Ureter (tissue), 1 donor: ENCODE measurements at regions not wholly inside any gene's neighbourhood (a gene's known extent, or its start where the extent isn't known, plus 50 kb on each side); places are given as distances from the start of the nearest gene placed in this dataset.

Source experiments
- DNase-seq: peaks from one replicate; pipeline ENCODE4 v3.0.0-alpha.2; 2020; ENCODE audit warnings: low spot score
- donor health status: DM: yes; HTN: yes; CAD: no.

- no peak for DNase-seq
These were observed 206.3 kb downstream of the THBS2 start for GRCh38 chr6:169047345-169047744.

GRCh38 chr6:169046483-169047192, 207.0 kb downstream of the THBS2 start:
- no peak for DNase-seq

GRCh38 chr6:169046021-169046420, 207.6 kb downstream of the THBS2 start:
- DNase-seq = no peak

- no peak for DNase-seq
These were observed 208.2 kb downstream of the THBS2 start for GRCh38 chr6:169045486-169045885.

- no peak for DNase-seq
These were observed 209.0 kb downstream of the THBS2 start for GRCh38 chr6:169044381-169045230.

- no peak for DNase-seq
These were observed 211.6 kb downstream of the THBS2 start for GRCh38 chr6:169042061-169042460.

- no peak for DNase-seq
These were observed 212.6 kb downstream of the THBS2 start for GRCh38 chr6:169041078-169041477.

GRCh38 chr6:169038691-169039090, 215.0 kb downstream of the THBS2 start:
- DNase-seq = no peak

GRCh38 chr6:169035385-169036240, 218.0 kb downstream of the THBS2 start:
- no peak for DNase-seq

- no peak for DNase-seq
These were observed 219.0 kb downstream of the THBS2 start for GRCh38 chr6:169034516-169035167.

- DNase-seq = no peak
These were observed 223.8 kb downstream of the THBS2 start for GRCh38 chr6:169029861-169030260.

GRCh38 chr6:169028343-169028742, 225.3 kb downstream of the THBS2 start:
- no peak for DNase-seq

GRCh38 chr6:169026175-169026574, 227.5 kb downstream of the THBS2 start:
- DNase-seq = no peak

- DNase-seq = no peak
These were observed 229.5 kb downstream of the THBS2 start for GRCh38 chr6:169024047-169024660.

- no peak for DNase-seq
These were observed 230.3 kb downstream of the THBS2 start for GRCh38 chr6:169023161-169023874.

- no peak for DNase-seq
These were observed 231.6 kb downstream of the THBS2 start for GRCh38 chr6:169022079-169022478.

GRCh38 chr6:169020821-169021220, 232.8 kb downstream of the THBS2 start:
- no peak for DNase-seq

- DNase-seq = no peak
These were observed 233.7 kb downstream of the THBS2 start for GRCh38 chr6:169019727-169020491.

GRCh38 chr6:169019111-169019510, 234.5 kb downstream of the THBS2 start:
- no peak for DNase-seq

GRCh38 chr6:169016758-169017157, 236.9 kb downstream of the THBS2 start:
- DNase-seq = no peak
